Lung (tissue), 11 donors: ENCODE measurements at regions not wholly inside any gene's neighbourhood (a gene's known extent, or its start where the extent isn't known, plus 50 kb on each side); places are given as distances from the start of the nearest gene placed in this dataset.

ENCODE experiments used
- ATAC-seq: fragments of 200-7000 bp; cut with Tn5 transposase; one replicate; pipeline ENCODE4 v1.9.1; 2020; ENCODE audit warnings: moderate number of reproducible peaks; ENCODE audit not compliant: insufficient read depth, low FRiP score
- DNase-seq, 3 donors: peaks; one replicate each; pipeline ENCODE4 v3.0.0-alpha.2; 2013 to 2017
- H3K27ac ChIP-seq, 2 donors: one replicate each; pipeline ENCODE4 v1.5.1; 2013; ENCODE audit warnings: mild to moderate bottlenecking in 2 of 2, moderate library complexity in 2 of 2, control low read depth in 1 of 2, inconsistent platforms in 1 of 2, low read depth in 1 of 2, low read length in 1 of 2
- H3K27me3 ChIP-seq, 3 donors: one replicate each; pipeline ENCODE4 v1.5.1; 2013; ENCODE audit warnings: low read length in 2 of 3; ENCODE audit not compliant: control insufficient read depth in 3 of 3, insufficient read depth in 3 of 3
- H3K36me3 ChIP-seq, 4 donors: one replicate each; pipeline ENCODE4 v1.5.1; 2013; ENCODE audit warnings: low read length in 4 of 4, mild to moderate bottlenecking in 1 of 4, moderate library complexity in 1 of 4; ENCODE audit not compliant: control insufficient read depth in 4 of 4, insufficient read depth in 4 of 4
- H3K4me1 ChIP-seq, 5 donors: one replicate each; pipeline ENCODE4 v1.5.1; 2013; ENCODE audit warnings: low read length in 5 of 5, mild to moderate bottlenecking in 2 of 5, moderate library complexity in 1 of 5; ENCODE audit not compliant: control insufficient read depth in 5 of 5, insufficient read depth in 5 of 5
- H3K4me3 ChIP-seq: one replicate; pipeline ENCODE4 v1.5.1; 2013; ENCODE audit warnings: mild to moderate bottlenecking, control low read depth, moderate library complexity
- H3K9ac ChIP-seq, 2 donors: one replicate each; pipeline ENCODE4 v1.5.1; 2013; ENCODE audit warnings: low read length in 2 of 2, control low read depth in 1 of 2; ENCODE audit not compliant: insufficient read depth in 1 of 2
- H3K9me3 ChIP-seq, 4 donors: one replicate each; pipeline ENCODE4 v1.5.1; 2013; ENCODE audit warnings: low read length in 3 of 4, mild to moderate bottlenecking in 1 of 4, moderate library complexity in 1 of 4; ENCODE audit not compliant: control insufficient read depth in 4 of 4, insufficient read depth in 3 of 4
- CTCF ChIP-seq: IDR thresholded peaks from 2 replicates; pipeline ENCODE4 v1.5.1; 2012; ENCODE audit warnings: mild to moderate bottlenecking; ENCODE audit errors: control extremely low read depth, extremely low read depth
- WGBS, 2 donors: extraction: QIAGEN DNeasy Blood & Tissue Kit; methylation state at CpG; one replicate each; pipeline ENCODE4 v1.1.7; 2013; 5-methylcytosine and 5-hydroxymethylcytosine counted together
- donor health status: control.
- donor health status: control.
- donor health status: Bipolar disorder and iron deficiency.
- donor health status: healthy.
- donor health status: DM: yes; HTN: yes; CAD: no.

GRCh38 chr5:142426129-142427014 lies 101.6 kb upstream of the SPRY4 start:
- Histone ChIP-seq H3K27me3 (no peaks in the 10 kb centered on the region), H3K4me3 (no peak overlapping the region), H3K9me3 (no peaks in the 10 kb centered on the region), H3K9ac (no peak overlapping the region), H3K4me1 (peaks cover 0 to 6% (median 4%) of the 10 kb centered on the region in 5 donors), H3K27ac (peak overlapping the region; percentile 54 to 79), H3K36me3 (no peaks in the 10 kb centered on the region)
- 34 to 39% methylated on average over 17 of the region's 17 CpGs for WGBS, 2 donors
- DNase-seq (peak in 1 of 3 donors; percentile 39), ATAC-seq (no peak)
- no peak for TF ChIP-seq CTCF

- TF ChIP-seq CTCF: no peak
- Histone ChIP-seq H3K27me3 (no peaks in the 10 kb centered on the region), H3K9ac (no peak overlapping the region), H3K4me1 (peaks cover 0 to 7% (median 4%) of the 10 kb centered on the region in 5 donors), H3K27ac (no peak overlapping the region), H3K36me3 (no peaks in the 10 kb centered on the region), H3K4me3 (no peak overlapping the region), H3K9me3 (no peaks in the 10 kb centered on the region)
- WGBS, 2 donors: 79 to 81% methylated on average over 7 of the region's 7 CpGs
- DNase-seq (no peak), ATAC-seq (no peak)
These were observed 100.7 kb upstream of the SPRY4 start for GRCh38 chr5:142425286-142426065.

GRCh38 chr5:142422429-142422828 lies 97.6 kb upstream of the SPRY4 start:
- no peak overlapping the region for H3K27ac ChIP-seq
- ATAC-seq (no peak), DNase-seq (no peak)
- no peak overlapping the region for H3K9ac ChIP-seq
- peaks cover 0 to 7% (median 4%) of the 10 kb centered on the region in 5 donors for H3K4me1 ChIP-seq
- no peaks in the 10 kb centered on the region for H3K9me3 ChIP-seq
- TF ChIP-seq CTCF: no peak
- no peak overlapping the region for H3K4me3 ChIP-seq
- no peaks in the 10 kb centered on the region for H3K36me3 ChIP-seq
- no peaks in the 10 kb centered on the region for H3K27me3 ChIP-seq
